Left ventricle myocardium inferior (tissue), 1 donor: ENCODE measurements at regions not wholly inside any gene's neighbourhood (a gene's known extent, or its start where the extent isn't known, plus 50 kb on each side); places are given as distances from the start of the nearest gene placed in this dataset.

Source experiments
- DNase-seq: peaks from one replicate; pipeline ENCODE4 v3.0.0-alpha.2; 2020
- H3K27ac ChIP-seq: fragments of 200-600 bp; replicated peaks from 2 replicates; pipeline ENCODE4 v1.8.0; 2021
- H3K27me3 ChIP-seq: fragments of 200-600 bp; 2 replicates; pipeline ENCODE4 v1.8.0; 2021; ENCODE audit warnings: low read depth
- H3K36me3 ChIP-seq: fragments of 200-600 bp; 2 replicates; pipeline ENCODE4 v1.8.0; 2021
- H3K4me1 ChIP-seq: fragments of 200-600 bp; 2 replicates; pipeline ENCODE4 v1.8.0; 2021
- H3K4me3 ChIP-seq: fragments of 200-600 bp; 2 replicates; pipeline ENCODE4 v1.8.0; 2021; ENCODE audit warnings: mild to moderate bottlenecking, moderate library complexity
- H3K9me3 ChIP-seq: fragments of 200-600 bp; replicated peaks from 2 replicates; pipeline ENCODE4 v1.8.0; 2021
- intact Hi-C: fragments of 100-400 bp; cut with micrococcal nuclease; formaldehyde crosslinking; loops from one replicate; pipeline ENCODE4 v1.11.0; 2022
- TF ChIP-seq, protein P1 (sequence below): fragments of 200-600 bp; IDR thresholded peaks from 2 replicates; pipeline ENCODE4 v1.8.0; 2021; ENCODE audit warnings: antibody characterized with exemption, mild to moderate bottlenecking, borderline replicate concordance
- donor health status: DM: no; HTN: yes; CAD: no; lungs with severe emphysema.

DNA sequence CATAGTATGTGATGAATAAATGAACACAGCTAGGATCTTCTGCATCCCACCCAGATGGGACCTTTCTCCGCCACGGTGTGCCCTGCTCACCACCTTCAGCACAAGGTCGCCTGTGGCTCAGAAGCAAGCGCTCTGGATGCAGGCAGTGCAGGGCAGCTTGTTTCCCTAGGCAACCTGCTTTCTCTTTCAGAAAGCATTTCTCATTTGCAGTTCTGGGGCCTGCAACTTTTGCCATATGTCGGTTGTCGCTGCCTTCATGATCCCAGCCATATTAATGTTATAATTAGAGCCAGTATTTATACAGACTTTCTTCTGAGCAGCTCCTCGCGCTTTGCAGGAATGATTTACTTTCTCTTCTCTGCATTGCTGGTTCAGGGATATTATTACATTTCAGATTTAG, 692.8 kb downstream of the RNF144A start:
- intact Hi-C loops: no loop called here

DNA sequence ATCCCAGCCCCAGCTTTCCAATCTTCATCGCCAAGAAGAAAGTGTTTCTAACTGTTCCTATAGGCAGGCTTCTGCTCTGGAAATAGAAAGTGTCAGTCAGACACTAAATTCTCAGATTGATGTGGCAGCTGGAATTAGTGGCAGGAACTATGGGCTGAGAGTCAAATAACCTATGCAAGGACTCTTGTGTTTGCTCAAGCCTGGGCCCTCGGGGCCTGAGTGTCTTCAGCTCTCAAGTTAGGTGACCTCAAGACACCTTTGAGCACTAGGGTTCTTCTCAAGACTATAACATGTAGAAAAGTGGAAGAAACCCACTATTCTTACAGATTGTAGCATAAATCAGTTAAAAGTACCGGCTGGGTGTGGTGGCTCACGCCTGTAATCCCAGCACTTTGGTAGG, 694.5 kb downstream of the RNF144A start:
- intact Hi-C loops: no loop called here
- H3K9me3 ChIP-seq: no peaks in the 10 kb centered on the region
- H3K27ac ChIP-seq: no peak overlapping the region
- TF ChIP-seq, protein P1, sequence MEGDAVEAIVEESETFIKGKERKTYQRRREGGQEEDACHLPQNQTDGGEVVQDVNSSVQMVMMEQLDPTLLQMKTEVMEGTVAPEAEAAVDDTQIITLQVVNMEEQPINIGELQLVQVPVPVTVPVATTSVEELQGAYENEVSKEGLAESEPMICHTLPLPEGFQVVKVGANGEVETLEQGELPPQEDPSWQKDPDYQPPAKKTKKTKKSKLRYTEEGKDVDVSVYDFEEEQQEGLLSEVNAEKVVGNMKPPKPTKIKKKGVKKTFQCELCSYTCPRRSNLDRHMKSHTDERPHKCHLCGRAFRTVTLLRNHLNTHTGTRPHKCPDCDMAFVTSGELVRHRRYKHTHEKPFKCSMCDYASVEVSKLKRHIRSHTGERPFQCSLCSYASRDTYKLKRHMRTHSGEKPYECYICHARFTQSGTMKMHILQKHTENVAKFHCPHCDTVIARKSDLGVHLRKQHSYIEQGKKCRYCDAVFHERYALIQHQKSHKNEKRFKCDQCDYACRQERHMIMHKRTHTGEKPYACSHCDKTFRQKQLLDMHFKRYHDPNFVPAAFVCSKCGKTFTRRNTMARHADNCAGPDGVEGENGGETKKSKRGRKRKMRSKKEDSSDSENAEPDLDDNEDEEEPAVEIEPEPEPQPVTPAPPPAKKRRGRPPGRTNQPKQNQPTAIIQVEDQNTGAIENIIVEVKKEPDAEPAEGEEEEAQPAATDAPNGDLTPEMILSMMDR: no peak
- no peak overlapping the region for H3K4me3 ChIP-seq
- H3K27me3 ChIP-seq: peaks cover 15% of the 10 kb centered on the region
- no peaks in the 10 kb centered on the region for H3K4me1 ChIP-seq
- DNase-seq: no peak
- H3K36me3 ChIP-seq: no peaks in the 10 kb centered on the region

More for the DNA sequence above, 692.8 kb downstream of the RNF144A start:
- Histone ChIP-seq H3K4me1 (no peaks in the 10 kb centered on the region), H3K9me3 (no peaks in the 10 kb centered on the region), H3K36me3 (no peaks in the 10 kb centered on the region), H3K27me3 (peaks cover 6% of the 10 kb centered on the region), H3K4me3 (no peak overlapping the region), H3K27ac (no peak overlapping the region)
- TF ChIP-seq, protein P1: no peak
- DNase-seq: no peak

DNA sequence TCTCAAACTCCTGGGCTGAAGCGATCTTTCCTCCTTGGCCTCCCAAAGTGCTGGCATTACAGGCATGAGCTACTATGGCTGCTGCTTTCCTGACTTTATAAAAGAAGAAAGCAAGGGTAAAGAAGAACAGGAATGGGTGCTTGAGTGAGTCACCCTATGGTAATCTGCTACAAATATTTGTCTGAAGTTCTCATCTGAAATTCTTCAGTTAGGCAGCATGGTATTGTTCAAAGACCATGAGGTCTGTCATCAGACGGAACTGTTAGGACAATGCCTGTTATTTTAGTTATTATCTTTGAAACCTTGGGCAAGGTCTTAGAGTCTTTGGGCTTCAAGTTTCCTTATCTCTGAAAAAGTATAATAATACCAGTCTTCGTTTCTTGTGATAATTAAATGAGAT, 695.8 kb downstream of the RNF144A start:
- intact Hi-C loops: no loop called here

DNA sequence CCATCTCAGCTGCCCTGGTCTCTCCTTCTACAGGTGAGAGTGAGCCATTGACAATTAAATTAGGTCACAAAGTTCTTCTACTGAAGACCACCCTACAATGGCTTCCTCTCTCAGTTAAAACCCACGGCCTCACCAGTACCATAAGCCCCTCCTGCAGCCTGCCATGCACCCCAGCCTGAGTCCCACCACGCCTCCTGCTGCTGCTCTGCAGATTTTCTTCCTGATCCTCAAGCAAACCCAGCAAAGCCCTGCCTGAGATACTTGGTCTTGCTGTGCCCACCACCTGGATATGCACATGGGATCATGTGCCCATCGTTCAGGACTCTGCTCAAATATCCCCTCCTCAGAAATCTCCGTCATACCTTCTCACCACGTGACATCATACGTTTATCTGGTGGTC, 696.6 kb downstream of the RNF144A start:
- no peaks in the 10 kb centered on the region for H3K4me1 ChIP-seq
- H3K36me3 ChIP-seq: no peaks in the 10 kb centered on the region
- no peak overlapping the region for H3K27ac ChIP-seq
- no peak for DNase-seq
- intact Hi-C loops: no loop called here
- H3K9me3 ChIP-seq: no peaks in the 10 kb centered on the region
- no peak overlapping the region for H3K4me3 ChIP-seq
- peaks cover 29% of the 10 kb centered on the region for H3K27me3 ChIP-seq
- TF ChIP-seq, protein P1: no peak

More for the DNA sequence above, 695.8 kb downstream of the RNF144A start:
- Histone ChIP-seq H3K9me3 (no peaks in the 10 kb centered on the region), H3K27me3 (peaks cover 25% of the 10 kb centered on the region), H3K36me3 (no peaks in the 10 kb centered on the region), H3K27ac (no peak overlapping the region), H3K4me1 (no peaks in the 10 kb centered on the region), H3K4me3 (no peak overlapping the region)
- no peak for DNase-seq
- TF ChIP-seq, protein P1: no peak

DNA sequence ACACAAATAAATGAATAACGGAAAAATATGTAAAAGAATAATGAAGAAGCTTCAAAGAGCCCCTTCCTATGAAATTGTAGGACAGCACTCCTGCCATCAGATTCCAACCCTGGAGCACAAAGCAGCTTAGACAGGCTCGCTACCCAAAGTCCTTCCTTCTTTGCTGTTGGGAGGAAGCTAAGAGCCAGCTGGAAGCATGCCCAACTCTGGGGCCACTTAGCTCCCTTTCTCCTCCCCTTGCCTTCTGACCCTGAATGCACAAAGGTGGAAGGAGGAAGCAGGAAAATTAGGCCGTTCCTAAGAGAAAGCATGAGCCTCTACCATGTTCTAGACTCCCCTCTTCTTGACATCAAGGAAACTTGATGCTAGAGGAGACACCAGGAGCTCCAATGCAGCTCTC, 700.8 kb downstream of the RNF144A start:
- Histone ChIP-seq H3K4me1 (no peaks in the 10 kb centered on the region), H3K4me3 (no peak overlapping the region), H3K9me3 (no peaks in the 10 kb centered on the region), H3K27me3 (peaks cover 29% of the 10 kb centered on the region), H3K36me3 (no peaks in the 10 kb centered on the region), H3K27ac (no peak overlapping the region)
- TF ChIP-seq, protein P1: no peak
- DNase-seq: no peak
- intact Hi-C loops: no loop called here
